GM10266 (cell line): ENCODE measurements at regions not wholly inside any gene's neighbourhood (a gene's known extent, or its start where the extent isn't known, plus 50 kb on each side); places are given as distances from the start of the nearest gene placed in this dataset.

Experiments
- DNase-seq: peaks from one replicate; pipeline ENCODE4 v3.0.0; 2012; ENCODE audit errors: extremely low spot score
- TF ChIP-seq, protein P1 (sequence below): IDR thresholded peaks from 2 replicates; pipeline ENCODE4 v1.5.1; 2012; ENCODE audit warnings: mild to moderate bottlenecking, low read depth; ENCODE audit not compliant: control insufficient read depth, insufficient read depth; ENCODE audit errors: missing control alignments

DNA sequence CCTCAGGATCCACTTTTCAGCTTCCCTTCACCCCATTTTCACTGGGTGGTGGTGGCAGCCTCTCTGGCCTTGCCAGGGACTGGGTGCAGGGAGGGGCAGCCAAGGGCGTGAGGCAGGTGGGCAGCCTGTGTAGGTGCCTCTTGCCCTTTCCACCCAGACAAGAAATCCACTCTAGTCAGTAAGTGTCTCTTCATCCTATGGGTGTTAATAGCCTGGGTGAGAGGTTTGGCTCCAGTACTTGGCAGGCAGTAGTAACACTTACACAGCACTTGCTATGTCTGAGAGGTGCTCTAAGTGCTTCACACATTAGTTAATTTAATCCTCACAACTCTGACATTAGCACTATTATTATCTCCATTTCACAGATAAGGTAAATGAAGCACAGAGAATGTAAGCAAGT lies 171.9 kb downstream of the EMP1 start:
- no peak for DNase-seq
- TF ChIP-seq, protein P1, sequence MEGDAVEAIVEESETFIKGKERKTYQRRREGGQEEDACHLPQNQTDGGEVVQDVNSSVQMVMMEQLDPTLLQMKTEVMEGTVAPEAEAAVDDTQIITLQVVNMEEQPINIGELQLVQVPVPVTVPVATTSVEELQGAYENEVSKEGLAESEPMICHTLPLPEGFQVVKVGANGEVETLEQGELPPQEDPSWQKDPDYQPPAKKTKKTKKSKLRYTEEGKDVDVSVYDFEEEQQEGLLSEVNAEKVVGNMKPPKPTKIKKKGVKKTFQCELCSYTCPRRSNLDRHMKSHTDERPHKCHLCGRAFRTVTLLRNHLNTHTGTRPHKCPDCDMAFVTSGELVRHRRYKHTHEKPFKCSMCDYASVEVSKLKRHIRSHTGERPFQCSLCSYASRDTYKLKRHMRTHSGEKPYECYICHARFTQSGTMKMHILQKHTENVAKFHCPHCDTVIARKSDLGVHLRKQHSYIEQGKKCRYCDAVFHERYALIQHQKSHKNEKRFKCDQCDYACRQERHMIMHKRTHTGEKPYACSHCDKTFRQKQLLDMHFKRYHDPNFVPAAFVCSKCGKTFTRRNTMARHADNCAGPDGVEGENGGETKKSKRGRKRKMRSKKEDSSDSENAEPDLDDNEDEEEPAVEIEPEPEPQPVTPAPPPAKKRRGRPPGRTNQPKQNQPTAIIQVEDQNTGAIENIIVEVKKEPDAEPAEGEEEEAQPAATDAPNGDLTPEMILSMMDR, result no peak

DNA sequence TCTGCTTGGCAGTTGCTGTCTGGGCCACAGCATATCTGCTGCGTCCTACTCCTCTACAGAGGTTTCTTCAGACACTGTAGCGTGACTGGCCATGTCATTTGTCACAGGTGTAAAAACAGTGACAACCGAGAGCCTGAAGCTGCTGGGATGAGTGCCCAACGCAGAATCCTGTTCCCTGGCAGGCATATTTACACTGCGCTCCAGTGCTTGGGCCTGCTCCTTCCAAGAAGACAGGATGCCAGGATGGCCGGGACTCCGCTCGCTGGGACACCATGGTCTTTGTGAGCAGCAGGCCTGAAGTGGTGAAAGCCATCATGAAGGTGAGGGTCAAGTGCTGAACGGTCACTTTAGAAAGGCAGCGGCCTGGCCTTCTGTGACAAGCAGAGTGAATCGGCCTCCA lies 171.4 kb downstream of the EMP1 start:
- TF ChIP-seq, protein P1, result no peak
- no peak for DNase-seq

DNA sequence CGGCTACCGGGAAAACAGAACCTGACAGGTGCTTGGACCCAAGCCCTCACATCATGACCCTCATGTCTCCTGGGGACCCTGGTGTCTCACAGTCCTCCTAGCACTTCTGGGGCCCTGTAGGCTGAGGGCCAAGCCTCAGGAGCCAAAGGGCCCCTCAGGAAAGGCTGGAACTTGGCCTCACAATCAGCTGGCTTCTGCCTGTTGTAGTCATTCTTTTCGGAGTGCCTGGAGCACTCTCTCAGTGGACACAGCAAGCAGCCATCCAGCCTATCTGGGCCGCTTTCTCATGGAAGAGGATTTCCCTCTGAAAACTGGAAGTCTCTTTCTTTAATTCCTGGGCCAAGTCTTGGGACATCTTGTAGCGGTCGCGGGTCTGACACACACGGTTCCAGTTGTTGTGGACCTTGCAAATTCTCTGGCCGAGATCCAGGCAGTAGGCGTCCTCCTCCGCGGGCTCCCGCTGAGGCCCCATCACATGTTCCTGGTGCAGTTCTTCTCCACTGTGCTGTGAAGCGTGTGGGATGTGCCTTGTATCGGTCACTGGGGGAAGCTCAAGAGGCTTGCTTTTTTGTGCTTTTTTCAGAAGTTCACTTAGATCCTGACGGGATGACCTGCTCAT lies 169.3 kb downstream of the EMP1 start:
- DNase-seq, result no peak
- TF ChIP-seq, protein P1, result no peak

DNA sequence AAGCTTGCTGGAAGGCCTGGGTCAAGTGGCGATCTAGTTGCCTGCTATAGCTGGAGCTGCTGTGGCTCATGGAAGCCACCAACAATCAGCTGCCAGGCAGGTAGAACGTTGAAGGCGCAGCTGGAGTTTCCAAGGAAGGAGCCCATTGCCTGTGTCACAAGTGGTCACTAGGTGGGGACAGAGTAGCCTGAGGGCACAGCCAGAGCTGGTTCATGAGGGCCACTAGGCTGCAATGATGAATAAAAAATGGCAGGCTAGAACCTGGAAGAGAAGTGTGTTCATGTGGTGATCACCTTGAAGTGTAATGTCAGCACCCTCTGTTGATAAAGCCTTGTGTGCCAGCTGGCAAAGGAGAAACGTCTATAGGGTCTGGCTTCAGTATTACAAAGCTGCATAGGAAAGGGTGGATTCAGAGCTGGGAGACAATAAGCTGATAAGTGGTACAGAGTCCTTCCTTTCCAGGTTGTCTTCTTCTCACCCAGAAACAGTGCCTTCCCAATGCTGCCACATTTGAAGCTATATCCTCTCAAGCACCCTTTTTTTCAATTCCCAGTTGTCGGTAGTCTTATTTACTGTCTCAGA lies 165.8 kb downstream of the EMP1 start:
- peak; percentile 62 for DNase-seq
- TF ChIP-seq, protein P1, result peak; percentile 85

DNA sequence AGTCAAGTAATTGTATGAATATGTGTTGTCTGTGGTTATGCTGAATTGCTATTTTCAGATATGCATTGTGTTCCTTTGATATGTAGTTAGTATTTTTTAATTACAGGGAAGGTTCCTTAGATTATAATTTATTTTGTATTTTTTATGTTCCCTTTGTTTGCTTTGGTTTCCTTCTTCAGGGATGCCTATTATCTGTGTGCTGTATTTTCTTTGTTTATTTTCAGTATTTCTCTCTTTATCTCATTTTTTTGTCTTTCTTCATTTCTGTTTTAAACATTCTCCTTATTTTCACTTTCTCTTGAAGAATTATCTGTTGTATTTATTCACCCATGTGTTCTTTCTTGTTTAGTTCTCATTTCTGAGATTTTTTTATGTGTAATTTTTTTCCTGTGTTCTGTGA lies 163.1 kb downstream of the EMP1 start:
- no peak for DNase-seq
- TF ChIP-seq, protein P1, result no peak

DNA sequence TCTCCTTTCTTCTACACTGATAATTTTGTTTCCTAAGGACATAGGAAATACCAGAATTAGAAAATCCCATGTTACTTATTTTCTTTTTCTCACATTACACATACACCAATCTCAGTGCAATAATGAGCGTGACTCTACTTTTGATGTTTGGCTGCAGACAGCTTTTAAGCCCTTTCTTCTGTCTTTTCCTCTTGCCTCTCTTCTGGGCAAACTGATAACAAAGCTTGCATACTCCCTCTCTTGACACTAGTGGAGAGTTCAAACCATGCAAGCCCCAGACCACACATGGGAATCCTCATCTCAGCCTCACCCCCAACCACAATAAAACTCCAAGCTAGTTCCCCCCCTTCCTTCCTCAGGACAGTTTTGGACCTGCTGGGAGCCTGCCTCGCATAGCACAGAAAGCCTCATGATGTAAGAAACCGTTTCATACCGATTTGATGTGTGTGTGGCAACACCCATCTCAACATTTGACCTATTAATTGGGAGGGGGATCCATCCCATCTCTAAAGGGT lies 161.9 kb downstream of the EMP1 start:
- no peak for DNase-seq
- TF ChIP-seq, protein P1, result no peak

DNA sequence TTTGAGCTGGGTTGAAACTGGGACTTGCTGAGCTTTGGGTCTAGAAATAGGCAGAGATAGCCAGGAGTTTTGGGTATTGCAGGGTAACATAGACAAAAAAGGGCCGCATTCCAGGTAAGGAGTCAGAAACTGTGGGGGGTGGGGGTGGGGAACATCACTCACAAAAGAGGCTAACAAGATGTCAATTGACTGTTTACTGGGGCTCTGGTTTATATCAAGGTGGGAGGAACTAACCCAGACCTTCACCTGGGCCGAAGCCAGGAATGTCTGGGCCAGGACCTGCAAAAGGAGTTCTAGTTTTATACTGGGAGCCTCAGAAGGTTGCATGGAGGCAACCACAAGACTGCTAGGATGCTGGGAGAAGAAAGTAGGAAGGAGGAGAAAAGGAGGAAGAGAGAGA lies 154.4 kb downstream of the EMP1 start:
- TF ChIP-seq, protein P1, result no peak
- no peak for DNase-seq
